HepG2 (cell line): ENCODE measurements at regions not wholly inside any gene's neighbourhood (a gene's known extent, or its start where the extent isn't known, plus 50 kb on each side); places are given as distances from the start of the nearest gene placed in this dataset.

Source experiments
- HDAC2 ChIP-seq: sonication (generic); formaldehyde crosslinking; IDR thresholded peaks from 2 replicates; pipeline ENCODE4 v1.4.0; 2020; ENCODE audit warnings: missing genetic modification reagents
- HIC2 ChIP-seq: sonication (generic); formaldehyde crosslinking; IDR thresholded peaks from 2 replicates; pipeline ENCODE4 v1.9.0; 2022; ENCODE audit warnings: low read depth, missing genetic modification reagents
- POLR2AphosphoS2 ChIP-seq: IDR thresholded peaks from 2 replicates; pipeline ENCODE4 v1.6.1; 2011; ENCODE audit warnings: low read depth, low read length, improper control_type of control experiment
- SSRP1 ChIP-seq: IDR thresholded peaks from 2 replicates; pipeline ENCODE4 v1.6.1; 2016; ENCODE audit warnings: control low read depth
- TAF1 ChIP-seq: sonication (generic); formaldehyde crosslinking; IDR thresholded peaks from 2 replicates; pipeline ENCODE4 v1.4.0; 2020; ENCODE audit warnings: missing genetic modification reagents
- YY1 ChIP-seq: IDR thresholded peaks from 2 replicates; pipeline ENCODE4 v1.6.1; 2011; ENCODE audit warnings: low read length, low read depth, moderate library complexity, mild to moderate bottlenecking; ENCODE audit not compliant: insufficient read depth, insufficient replicate concordance
- TF ChIP-seq, protein P1 (sequence below): sonication (generic); formaldehyde crosslinking; IDR thresholded peaks from 2 replicates; pipeline ENCODE4 v1.5.0; 2020; ENCODE audit warnings: mild to moderate bottlenecking, missing genetic modification reagents, moderate library complexity
- TF ChIP-seq, protein P2 (sequence below): fragments of 450-650 bp; IDR thresholded peaks from 2 replicates; pipeline ENCODE4 v1.6.1; 2017; ENCODE audit warnings: mild to moderate bottlenecking

DNA sequence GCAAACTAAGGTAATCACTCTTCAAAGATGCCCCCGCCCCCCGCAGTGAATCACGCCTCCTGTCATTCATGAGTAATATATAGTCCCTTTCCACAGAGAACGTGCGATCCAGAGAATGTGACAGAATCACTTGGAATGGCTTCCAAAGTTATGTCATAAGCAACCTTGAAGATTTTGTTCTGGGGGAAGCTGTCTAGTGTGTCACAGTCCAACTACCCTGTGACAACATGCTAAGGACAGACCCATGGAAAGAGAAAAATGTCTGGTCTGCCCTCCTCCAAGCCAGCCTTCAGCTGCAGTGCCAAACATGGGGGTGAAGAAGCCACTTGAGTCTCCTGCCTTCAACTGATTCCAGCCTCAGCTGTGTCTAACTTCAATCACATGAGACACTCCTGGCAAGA lies 259.1 kb downstream of the SS18 start:
- no peak for TF ChIP-seq POLR2AphosphoS2
- TF ChIP-seq, protein P1, sequence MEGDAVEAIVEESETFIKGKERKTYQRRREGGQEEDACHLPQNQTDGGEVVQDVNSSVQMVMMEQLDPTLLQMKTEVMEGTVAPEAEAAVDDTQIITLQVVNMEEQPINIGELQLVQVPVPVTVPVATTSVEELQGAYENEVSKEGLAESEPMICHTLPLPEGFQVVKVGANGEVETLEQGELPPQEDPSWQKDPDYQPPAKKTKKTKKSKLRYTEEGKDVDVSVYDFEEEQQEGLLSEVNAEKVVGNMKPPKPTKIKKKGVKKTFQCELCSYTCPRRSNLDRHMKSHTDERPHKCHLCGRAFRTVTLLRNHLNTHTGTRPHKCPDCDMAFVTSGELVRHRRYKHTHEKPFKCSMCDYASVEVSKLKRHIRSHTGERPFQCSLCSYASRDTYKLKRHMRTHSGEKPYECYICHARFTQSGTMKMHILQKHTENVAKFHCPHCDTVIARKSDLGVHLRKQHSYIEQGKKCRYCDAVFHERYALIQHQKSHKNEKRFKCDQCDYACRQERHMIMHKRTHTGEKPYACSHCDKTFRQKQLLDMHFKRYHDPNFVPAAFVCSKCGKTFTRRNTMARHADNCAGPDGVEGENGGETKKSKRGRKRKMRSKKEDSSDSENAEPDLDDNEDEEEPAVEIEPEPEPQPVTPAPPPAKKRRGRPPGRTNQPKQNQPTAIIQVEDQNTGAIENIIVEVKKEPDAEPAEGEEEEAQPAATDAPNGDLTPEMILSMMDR (CRISPR knock-in tag): no peak
- TF ChIP-seq HIC2 (CRISPR knock-in tag): no peak
- TF ChIP-seq, protein P2, sequence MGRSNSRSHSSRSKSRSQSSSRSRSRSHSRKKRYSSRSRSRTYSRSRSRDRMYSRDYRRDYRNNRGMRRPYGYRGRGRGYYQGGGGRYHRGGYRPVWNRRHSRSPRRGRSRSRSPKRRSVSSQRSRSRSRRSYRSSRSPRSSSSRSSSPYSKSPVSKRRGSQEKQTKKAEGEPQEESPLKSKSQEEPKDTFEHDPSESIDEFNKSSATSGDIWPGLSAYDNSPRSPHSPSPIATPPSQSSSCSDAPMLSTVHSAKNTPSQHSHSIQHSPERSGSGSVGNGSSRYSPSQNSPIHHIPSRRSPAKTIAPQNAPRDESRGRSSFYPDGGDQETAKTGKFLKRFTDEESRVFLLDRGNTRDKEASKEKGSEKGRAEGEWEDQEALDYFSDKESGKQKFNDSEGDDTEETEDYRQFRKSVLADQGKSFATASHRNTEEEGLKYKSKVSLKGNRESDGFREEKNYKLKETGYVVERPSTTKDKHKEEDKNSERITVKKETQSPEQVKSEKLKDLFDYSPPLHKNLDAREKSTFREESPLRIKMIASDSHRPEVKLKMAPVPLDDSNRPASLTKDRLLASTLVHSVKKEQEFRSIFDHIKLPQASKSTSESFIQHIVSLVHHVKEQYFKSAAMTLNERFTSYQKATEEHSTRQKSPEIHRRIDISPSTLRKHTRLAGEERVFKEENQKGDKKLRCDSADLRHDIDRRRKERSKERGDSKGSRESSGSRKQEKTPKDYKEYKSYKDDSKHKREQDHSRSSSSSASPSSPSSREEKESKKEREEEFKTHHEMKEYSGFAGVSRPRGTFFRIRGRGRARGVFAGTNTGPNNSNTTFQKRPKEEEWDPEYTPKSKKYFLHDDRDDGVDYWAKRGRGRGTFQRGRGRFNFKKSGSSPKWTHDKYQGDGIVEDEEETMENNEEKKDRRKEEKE: no peak
- TF ChIP-seq SSRP1 (CRISPR knock-in tag): no peak
- no peak for TF ChIP-seq TAF1 (CRISPR knock-in tag)
- TF ChIP-seq HDAC2: no peak
- TF ChIP-seq YY1: no peak
